ENCODE measurements at regions not wholly inside any gene's neighbourhood (a gene's known extent, or its start where the extent isn't known, plus 50 kb on each side); places are given as distances from the start of the nearest gene placed in this dataset.
"Not testable (repeated sequence)": the region's sequence is repeated elsewhere in the genome, so short reads cannot be mapped to it uniquely, and the experiment has no call there.

GRCh38 chr6:27138837-27139755, 108.4 kb upstream of the PRSS16 start:
- no peaks in the 10 kb centered on the region for H3K27me3 ChIP-seq (ENCODE audit: control insufficient read depth, insufficient read depth, low read length)
- DNase-seq (ENCODE audit: low read depth in 4 of 6, low spot score in 6 of 6): peak in 4 of 6 donors; percentile 67 to 96 (median 87)
- H3K36me3 ChIP-seq (ENCODE audit: control insufficient read depth, insufficient read depth, low read length): peaks cover 6% of the 10 kb centered on the region
- H3K27ac ChIP-seq (ENCODE audit: low read depth, low read length): peak overlapping the region; percentile 89
- WGBS (ENCODE audit: insufficient coverage): under 1% methylated on average over 35 of the region's 36 CpGs
- no peaks in the 10 kb centered on the region for H3K9me3 ChIP-seq (ENCODE audit: control insufficient read depth, insufficient read depth, low read length)
- H3K4me1 ChIP-seq (ENCODE audit: control insufficient read depth, insufficient read depth, low read length): peaks cover 9% of the 10 kb centered on the region
- peak overlapping the region; percentile 66 for H3K4me3 ChIP-seq (ENCODE audit: low read depth, low read length)

DNA sequence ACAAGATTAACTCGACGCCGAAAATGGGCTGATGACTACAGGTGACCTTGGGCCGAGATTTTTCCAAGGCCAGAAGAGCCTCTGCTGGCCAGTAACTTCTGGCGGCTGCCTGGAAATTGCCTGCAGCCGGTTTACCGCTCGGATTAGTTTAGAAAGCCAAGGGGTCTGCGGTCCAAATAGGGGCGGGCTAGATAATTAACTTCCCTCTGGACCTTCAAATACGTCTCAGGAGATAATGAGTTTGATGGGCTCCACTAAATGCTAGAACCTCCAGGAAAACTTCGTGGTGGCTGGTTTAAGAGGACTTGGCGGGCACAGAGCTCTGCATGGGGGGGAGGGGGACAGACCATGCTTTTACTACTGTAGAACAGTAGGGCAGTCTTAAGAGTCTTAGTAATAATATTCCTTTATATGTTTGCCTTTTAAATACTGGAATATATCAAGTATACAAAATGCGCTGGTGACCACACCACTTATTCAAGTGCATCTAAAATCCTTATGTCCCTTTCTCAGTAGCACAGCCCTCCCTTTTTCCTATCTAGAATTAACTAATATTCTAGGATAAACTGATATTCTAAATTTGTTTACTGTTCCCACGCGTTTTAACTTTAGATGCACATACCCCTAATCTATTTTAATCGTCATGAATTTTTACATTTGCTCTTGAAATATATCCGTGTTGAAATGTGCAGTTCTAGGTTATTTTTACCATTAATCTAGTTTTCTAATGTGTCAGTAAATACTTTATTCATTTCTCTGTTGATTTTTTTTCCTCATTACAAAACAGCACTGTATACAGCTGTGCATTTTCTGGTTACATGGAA, 107.5 kb upstream of the PRSS16 start:
- H3K9me3 ChIP-seq (ENCODE audit: control insufficient read depth, insufficient read depth, low read length): no peaks in the 10 kb centered on the region
- H3K4me3 ChIP-seq (ENCODE audit: low read depth, low read length): peak overlapping the region; percentile 66
- WGBS (ENCODE audit: insufficient coverage): 4% methylated on average over 10 of the region's 18 CpGs
- H3K36me3 ChIP-seq (ENCODE audit: control insufficient read depth, insufficient read depth, low read length): peaks cover 6% of the 10 kb centered on the region
- H3K27ac ChIP-seq (ENCODE audit: low read depth, low read length): peak overlapping the region; percentile 89
- peaks cover 8% of the 10 kb centered on the region for H3K4me1 ChIP-seq (ENCODE audit: control insufficient read depth, insufficient read depth, low read length)
- H3K27me3 ChIP-seq (ENCODE audit: control insufficient read depth, insufficient read depth, low read length): no peaks in the 10 kb centered on the region
- peak in 1 of 6 donors; percentile 67 for DNase-seq (ENCODE audit: low read depth in 4 of 6, low spot score in 6 of 6)

GRCh38 chr6:27140999-27141528, 106.4 kb upstream of the PRSS16 start:
- no peak for DNase-seq (ENCODE audit: low read depth in 4 of 6, low spot score in 6 of 6)
- peaks cover 8% of the 10 kb centered on the region for H3K4me1 ChIP-seq (ENCODE audit: control insufficient read depth, insufficient read depth, low read length)
- peaks cover 6% of the 10 kb centered on the region for H3K36me3 ChIP-seq (ENCODE audit: control insufficient read depth, insufficient read depth, low read length)
- H3K27me3 ChIP-seq (ENCODE audit: control insufficient read depth, insufficient read depth, low read length): no peaks in the 10 kb centered on the region
- H3K9me3 ChIP-seq (ENCODE audit: control insufficient read depth, insufficient read depth, low read length): no peaks in the 10 kb centered on the region
- H3K27ac ChIP-seq (ENCODE audit: low read depth, low read length): no peak overlapping the region
- no peak overlapping the region for H3K4me3 ChIP-seq (ENCODE audit: low read depth, low read length)
- WGBS (ENCODE audit: insufficient coverage): no CpG with 5 or more reads among the region's 5 CpGs

- H3K4me1 ChIP-seq (ENCODE audit: control insufficient read depth, insufficient read depth, low read length): peaks cover 8% of the 10 kb centered on the region
- no CpG with 5 or more reads among the region's 3 CpGs for WGBS (ENCODE audit: insufficient coverage)
- H3K27me3 ChIP-seq (ENCODE audit: control insufficient read depth, insufficient read depth, low read length): no peaks in the 10 kb centered on the region
- peaks cover 6% of the 10 kb centered on the region for H3K36me3 ChIP-seq (ENCODE audit: control insufficient read depth, insufficient read depth, low read length)
- H3K4me3 ChIP-seq (ENCODE audit: low read depth, low read length): no peak overlapping the region
- no peak for DNase-seq (ENCODE audit: low read depth in 4 of 6, low spot score in 6 of 6)
- no peak overlapping the region for H3K27ac ChIP-seq (ENCODE audit: low read depth, low read length)
- H3K9me3 ChIP-seq (ENCODE audit: control insufficient read depth, insufficient read depth, low read length): no peaks in the 10 kb centered on the region
Measured at GRCh38 chr6:27141529-27142015, 105.9 kb upstream of the PRSS16 start.

DNA sequence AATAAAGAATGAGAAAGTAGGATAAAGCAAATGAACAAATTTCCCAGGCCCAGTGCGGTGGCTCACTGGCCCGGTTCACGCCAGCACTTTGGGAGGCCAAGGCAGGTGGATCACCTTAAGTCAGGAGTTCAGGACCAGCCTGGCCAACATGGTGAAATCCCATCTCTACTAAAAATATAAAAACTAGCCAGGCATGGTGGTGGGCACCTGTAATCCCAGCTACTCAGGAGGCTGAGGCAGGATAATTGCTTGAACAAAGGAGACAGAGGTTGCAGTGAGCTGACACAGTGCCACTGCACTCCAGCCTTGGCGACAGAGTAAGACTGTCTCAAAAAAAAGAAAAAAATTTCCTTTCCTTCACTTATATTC, 104.5 kb upstream of the PRSS16 start:
- H3K4me1 ChIP-seq (ENCODE audit: control insufficient read depth, insufficient read depth, low read length): peaks cover 13% of the 10 kb centered on the region
- WGBS (ENCODE audit: insufficient coverage): 100% methylated on average over 3 of the region's 4 CpGs
- not testable (repeated sequence) for H3K4me3 ChIP-seq (ENCODE audit: low read depth, low read length); H3K27me3 ChIP-seq (ENCODE audit: control insufficient read depth, insufficient read depth, low read length); H3K27ac ChIP-seq (ENCODE audit: low read depth, low read length); DNase-seq (ENCODE audit: low read depth in 4 of 6, low spot score in 6 of 6); H3K36me3 ChIP-seq (ENCODE audit: control insufficient read depth, insufficient read depth, low read length); H3K9me3 ChIP-seq (ENCODE audit: control insufficient read depth, insufficient read depth, low read length)

DNA sequence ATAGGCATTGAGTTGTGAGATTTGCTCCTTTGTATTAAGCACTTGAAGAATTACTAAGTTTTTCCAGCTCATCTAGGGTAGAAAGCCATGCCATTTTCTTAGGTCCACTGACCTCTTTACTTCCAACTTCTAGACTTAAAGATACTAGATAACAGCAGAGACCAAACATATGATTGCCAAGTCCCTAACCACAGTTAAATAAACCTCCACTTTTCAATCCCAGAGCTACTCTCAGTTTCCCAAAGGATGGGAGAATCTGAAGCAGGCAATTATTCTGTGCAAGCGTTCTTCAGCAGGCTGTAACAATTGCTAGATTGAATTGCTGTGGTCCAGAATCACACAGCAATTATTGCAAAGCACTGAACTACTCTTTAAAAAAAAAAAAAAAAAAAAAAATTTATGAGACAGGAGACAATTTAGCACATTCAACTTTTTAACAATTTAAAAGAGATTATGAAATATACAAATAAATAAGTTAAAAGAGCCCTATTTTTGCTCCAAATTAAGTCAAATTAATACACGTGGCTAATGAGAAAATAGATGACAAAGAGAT, 104.0 kb upstream of the PRSS16 start:
- Histone ChIP-seq H3K36me3 (ENCODE audit: control insufficient read depth, insufficient read depth, low read length) (peaks cover 6% of the 10 kb centered on the region), H3K4me1 (ENCODE audit: control insufficient read depth, insufficient read depth, low read length) (peaks cover 14% of the 10 kb centered on the region), H3K27ac (ENCODE audit: low read depth, low read length) (no peak overlapping the region), H3K9me3 (ENCODE audit: control insufficient read depth, insufficient read depth, low read length) (no peaks in the 10 kb centered on the region), H3K27me3 (ENCODE audit: control insufficient read depth, insufficient read depth, low read length) (no peaks in the 10 kb centered on the region), H3K4me3 (ENCODE audit: low read depth, low read length) (no peak overlapping the region)
- DNase-seq (ENCODE audit: low read depth in 4 of 6, low spot score in 6 of 6): no peak
- whole genome bisulfite sequencing (ENCODE audit: insufficient coverage): no CpG with 5 or more reads among the region's 2 CpGs

DNA sequence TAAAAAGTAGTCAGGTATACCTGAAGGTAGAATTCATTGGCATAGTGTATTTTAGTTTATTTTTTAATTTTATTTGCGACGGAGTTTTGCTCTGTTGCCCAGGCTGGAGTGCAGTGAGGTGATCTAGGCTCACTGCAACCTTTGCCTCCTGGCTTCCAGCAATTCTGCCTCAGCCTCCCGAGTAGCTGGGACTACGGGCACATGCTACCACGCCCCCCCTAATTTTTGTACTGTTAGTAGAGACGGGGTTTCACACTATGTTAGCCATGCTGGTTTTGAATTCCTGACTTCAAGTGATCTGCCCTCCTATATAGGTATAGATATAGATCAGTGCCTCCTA, 102.8 kb upstream of the PRSS16 start:
- 20% methylated on average over 2 of the region's 6 CpGs for WGBS (ENCODE audit: insufficient coverage)
- peak overlapping the region; percentile 54 for H3K4me3 ChIP-seq (ENCODE audit: low read depth, low read length)
- no peaks in the 10 kb centered on the region for H3K9me3 ChIP-seq (ENCODE audit: control insufficient read depth, insufficient read depth, low read length)

DNA sequence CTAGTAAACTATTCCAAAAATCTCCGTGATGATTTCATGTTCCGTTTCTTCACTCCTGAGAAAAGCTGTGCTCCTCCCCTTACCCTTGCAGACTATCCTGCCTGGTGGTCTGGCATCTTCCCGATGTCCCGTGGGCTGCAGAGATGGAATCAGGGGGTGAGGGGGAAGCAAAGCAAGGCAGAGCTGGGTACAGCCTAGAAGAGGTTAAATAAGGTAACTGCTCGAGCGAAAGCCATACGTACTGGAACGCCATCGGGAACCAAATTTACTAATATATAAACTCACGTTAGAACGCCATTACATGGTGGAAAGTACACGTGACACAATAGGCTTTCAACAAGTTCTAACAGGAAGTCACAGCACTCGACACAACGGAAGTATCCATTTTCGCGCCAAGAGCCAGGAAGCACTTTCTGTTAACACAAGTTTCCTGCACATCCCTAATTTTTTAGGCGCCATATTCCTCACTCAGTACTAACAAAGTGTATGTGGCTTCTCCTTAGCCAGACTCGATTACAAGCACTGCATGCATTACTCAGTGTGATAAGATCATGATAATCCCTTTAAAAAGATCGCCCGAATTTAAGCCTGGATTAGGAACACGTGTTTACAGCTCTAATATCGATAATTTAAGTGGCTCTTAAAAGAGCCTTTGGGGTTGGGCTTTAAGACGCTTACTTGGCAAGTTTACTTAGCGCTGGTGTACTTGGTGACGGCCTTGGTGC, 101.6 kb upstream of the PRSS16 start:
- no peaks in the 10 kb centered on the region for H3K9me3 ChIP-seq (ENCODE audit: control insufficient read depth, insufficient read depth, low read length)
- peak overlapping the region; percentile 98 for H3K27ac ChIP-seq (ENCODE audit: low read depth, low read length)
- peak in 4 of 6 donors; percentile 80 to 97 (median 91) for DNase-seq (ENCODE audit: low read depth in 4 of 6, low spot score in 6 of 6)
- H3K36me3 ChIP-seq (ENCODE audit: control insufficient read depth, insufficient read depth, low read length): peaks cover 6% of the 10 kb centered on the region
- under 1% methylated on average over 21 of the region's 25 CpGs for WGBS (ENCODE audit: insufficient coverage)
- H3K27me3 ChIP-seq (ENCODE audit: control insufficient read depth, insufficient read depth, low read length): no peaks in the 10 kb centered on the region
- H3K4me3 ChIP-seq (ENCODE audit: low read depth, low read length): peak overlapping the region; percentile 54
- H3K4me1 ChIP-seq (ENCODE audit: control insufficient read depth, insufficient read depth, low read length): peaks cover 9% of the 10 kb centered on the region

More for the DNA sequence above, 102.8 kb upstream of the PRSS16 start:
- DNase-seq (ENCODE audit: low read depth in 4 of 6, low spot score in 6 of 6): no peak
- peaks cover 12% of the 10 kb centered on the region for H3K4me1 ChIP-seq (ENCODE audit: control insufficient read depth, insufficient read depth, low read length)
- H3K27ac ChIP-seq (ENCODE audit: low read depth, low read length): peak overlapping the region; percentile 98
- H3K36me3 ChIP-seq (ENCODE audit: control insufficient read depth, insufficient read depth, low read length): peaks cover 6% of the 10 kb centered on the region
- H3K27me3 ChIP-seq (ENCODE audit: control insufficient read depth, insufficient read depth, low read length): no peaks in the 10 kb centered on the region

DNA sequence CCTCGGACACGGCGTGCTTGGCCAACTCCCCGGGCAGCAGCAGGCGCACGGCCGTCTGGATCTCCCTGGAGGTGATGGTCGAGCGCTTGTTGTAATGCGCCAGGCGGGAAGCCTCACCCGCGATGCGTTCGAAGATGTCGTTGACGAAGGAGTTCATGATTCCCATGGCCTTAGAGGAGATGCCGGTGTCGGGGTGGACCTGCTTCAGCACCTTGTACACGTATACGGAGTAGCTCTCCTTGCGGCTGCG, 101.1 kb upstream of the PRSS16 start:
- Histone ChIP-seq H3K4me3 (ENCODE audit: low read depth, low read length) (peak overlapping the region; percentile 54), H3K27ac (ENCODE audit: low read depth, low read length) (peak overlapping the region; percentile 98)
- WGBS (ENCODE audit: insufficient coverage): 0% methylated on average over 11 of the region's 23 CpGs
- not testable (repeated sequence) for H3K36me3 ChIP-seq (ENCODE audit: control insufficient read depth, insufficient read depth, low read length); DNase-seq (ENCODE audit: low read depth in 4 of 6, low spot score in 6 of 6); H3K4me1 ChIP-seq (ENCODE audit: control insufficient read depth, insufficient read depth, low read length); H3K27me3 ChIP-seq (ENCODE audit: control insufficient read depth, insufficient read depth, low read length); H3K9me3 ChIP-seq (ENCODE audit: control insufficient read depth, insufficient read depth, low read length)

Measured in spinal cord (tissue), 9 donors.